HFFc6 (cell line): ENCODE measurements at regions not wholly inside any gene's neighbourhood (a gene's known extent, or its start where the extent isn't known, plus 50 kb on each side); places are given as distances from the start of the nearest gene placed in this dataset.
A peak's percentile ranks its signal among the peaks of the same experiment; 100 is the strongest.
"Not testable (repeated sequence)": the region's sequence is repeated elsewhere in the genome, so short reads cannot be mapped to it uniquely, and the experiment has no call there.

Source experiments
- DNase-seq: peaks from one replicate; pipeline ENCODE4 v3.0.0-alpha.2; 2018
- H3K27ac Mint-ChIP-seq: 2 replicates; pipeline ENCODE4 v1.8.0; 2020; ENCODE audit warnings: mild to moderate bottlenecking, mixed read lengths
- H3K27me3 Mint-ChIP-seq: 2 replicates; pipeline ENCODE4 v1.8.0; 2021; ENCODE audit warnings: mild to moderate bottlenecking, moderate library complexity, mixed read lengths; ENCODE audit not compliant: insufficient read depth
- H3K36me3 Mint-ChIP-seq: 2 replicates; pipeline ENCODE4 v1.8.0; 2021; ENCODE audit warnings: low read depth, mixed read lengths
- H3K4me1 Mint-ChIP-seq: 2 replicates; pipeline ENCODE4 v1.8.0; 2020; ENCODE audit warnings: low read depth, mixed read lengths
- H3K4me3 Mint-ChIP-seq: 2 replicates; pipeline ENCODE4 v1.8.0; 2020; ENCODE audit warnings: mild to moderate bottlenecking, moderate library complexity, mixed read lengths
- H3K9me3 Mint-ChIP-seq: 2 replicates; pipeline ENCODE4 v1.8.0; 2020; ENCODE audit warnings: mild to moderate bottlenecking, mixed read lengths
- CTCF ChIP-seq: fragments of 200-600 bp; sonication (generic); IDR thresholded peaks from 2 replicates; pipeline ENCODE4 v1.5.0; 2021; ENCODE audit warnings: antibody characterized with exemption, mild to moderate bottlenecking

- H3K27me3 Mint-ChIP-seq: peaks cover 25% of the 10 kb centered on the region
- H3K36me3 Mint-ChIP-seq: peaks cover 10% of the 10 kb centered on the region
- no peak for TF ChIP-seq CTCF
- DNase-seq: no peak
- no peak overlapping the region for H3K4me3 Mint-ChIP-seq
- H3K9me3 Mint-ChIP-seq: peaks cover 10% of the 10 kb centered on the region
- no peaks in the 10 kb centered on the region for H3K4me1 Mint-ChIP-seq
- H3K27ac Mint-ChIP-seq: no peak overlapping the region
Measured at GRCh38 chr9:113728989-113729388, 147.1 kb upstream of the ZNF618 start.

GRCh38 chr9:113734826-113735225 lies 141.3 kb upstream of the ZNF618 start:
- Mint-ChIP-seq H3K4me3 (no peak overlapping the region), H3K36me3 (peaks cover 2% of the 10 kb centered on the region; the same call in 1 of the 2 replicates), H3K9me3 (no peaks in the 10 kb centered on the region; the same call in 1 of the 2 replicates), H3K27ac (no peak overlapping the region), H3K4me1 (no peaks in the 10 kb centered on the region), H3K27me3 (peaks cover 30% of the 10 kb centered on the region)
- no peak for DNase-seq
- TF ChIP-seq CTCF: no peak

GRCh38 chr9:113737517-113738271 lies 138.4 kb upstream of the ZNF618 start:
- peak; percentile 38 for DNase-seq
- Mint-ChIP-seq H3K9me3 (no peaks in the 10 kb centered on the region; the same call in 1 of the 2 replicates), H3K4me1 (peaks cover 10% of the 10 kb centered on the region), H3K36me3 (peaks cover 5% of the 10 kb centered on the region; the same call in 1 of the 2 replicates), H3K4me3 (no peak overlapping the region), H3K27ac (no peak overlapping the region), H3K27me3 (peaks cover 34% of the 10 kb centered on the region)
- TF ChIP-seq CTCF: peak; percentile 96

GRCh38 chr9:113738496-113738892 lies 137.6 kb upstream of the ZNF618 start:
- H3K27me3 Mint-ChIP-seq: peaks cover 35% of the 10 kb centered on the region
- H3K36me3 Mint-ChIP-seq: peaks cover 5% of the 10 kb centered on the region; the same call in 1 of the 2 replicates
- no peak overlapping the region for H3K4me3 Mint-ChIP-seq
- no peaks in the 10 kb centered on the region; the same call in 1 of the 2 replicates for H3K9me3 Mint-ChIP-seq
- no peak overlapping the region for H3K27ac Mint-ChIP-seq
- peaks cover 14% of the 10 kb centered on the region for H3K4me1 Mint-ChIP-seq
- TF ChIP-seq CTCF: no peak
- no peak for DNase-seq

- no peaks in the 10 kb centered on the region; the same call in 1 of the 2 replicates for H3K9me3 Mint-ChIP-seq
- no peak overlapping the region for H3K4me3 Mint-ChIP-seq
- H3K36me3 Mint-ChIP-seq: peaks cover 5% of the 10 kb centered on the region; the same call in 1 of the 2 replicates
- H3K4me1 Mint-ChIP-seq: peaks cover 14% of the 10 kb centered on the region
- no peak overlapping the region for H3K27ac Mint-ChIP-seq
- DNase-seq: no peak
- no peak for TF ChIP-seq CTCF
- peaks cover 35% of the 10 kb centered on the region for H3K27me3 Mint-ChIP-seq
Measured at GRCh38 chr9:113738893-113739604, 137.1 kb upstream of the ZNF618 start.

- not testable (repeated sequence) for H3K36me3 Mint-ChIP-seq, H3K4me3 Mint-ChIP-seq, H3K27ac Mint-ChIP-seq, DNase-seq, H3K9me3 Mint-ChIP-seq
- H3K27me3 Mint-ChIP-seq: peaks cover 37% of the 10 kb centered on the region
- peaks cover 14% of the 10 kb centered on the region for H3K4me1 Mint-ChIP-seq
Measured at GRCh38 chr9:113739605-113740507, 136.3 kb upstream of the ZNF618 start.

GRCh38 chr9:113740508-113741500 lies 135.3 kb upstream of the ZNF618 start:
- H3K27ac Mint-ChIP-seq, H3K4me3 Mint-ChIP-seq: not testable (repeated sequence)
- H3K4me1 Mint-ChIP-seq: peaks cover 14% of the 10 kb centered on the region

More at GRCh38 chr9:113740508-113741500, 135.3 kb upstream of the ZNF618 start:
- peaks cover 36% of the 10 kb centered on the region for H3K27me3 Mint-ChIP-seq
- H3K36me3 Mint-ChIP-seq, H3K9me3 Mint-ChIP-seq: not testable (repeated sequence)
- DNase-seq: peak; percentile 70
